GM12878 (cell line): ENCODE measurements at regions not wholly inside any gene's neighbourhood (a gene's known extent, or its start where the extent isn't known, plus 50 kb on each side); places are given as distances from the start of the nearest gene placed in this dataset.

Experiments
- ATAC-seq: fragments of 200-7000 bp; cut with Tn5 transposase; 3 replicates; pipeline ENCODE4 v1.9.1; 2020; ENCODE audit warnings: mild to moderate bottlenecking, moderate library complexity
- BruUV-seq: library from RNA; stranded (reverse); fragments of 400-500 nt; replicated peaks from 2 replicates; lab custom pipeline; 2021; lab: Mats Ljungman, UMichigan
- CTCF ChIA-PET: fragments of 300-600 bp; sonication (Branson Sonifier 250); formaldehyde crosslinking; extraction: SDS; loops from one replicate; lab custom pipeline; 2021; ENCODE audit warnings: inconsistent platforms; lab: Yijun Ruan, JAX
- POLR2A ChIA-PET: fragments of 350-600 bp; formaldehyde crosslinking; extraction: SDS; loops from one replicate; lab custom pipeline; 2021; ENCODE audit warnings: inconsistent platforms; lab: Charles Lee
- RAD21 ChIA-PET: fragments of 300-600 bp; sonication (Branson Sonifier 250); formaldehyde crosslinking; loops from one replicate; lab custom pipeline; 2023; ENCODE audit warnings: antibody characterized with exemption; ENCODE audit not compliant: unreplicated experiment; lab: Charles Lee
- SMC1A ChIA-PET: fragments of 300-600 bp; sonication (Branson Sonifier 250); formaldehyde crosslinking; loops from one replicate; lab custom pipeline; 2023; ENCODE audit not compliant: unreplicated experiment, uncharacterized antibody; lab: Charles Lee
- DNase-seq: peaks from one replicate; pipeline ENCODE4 v3.0.0-alpha.2; 2011; ENCODE audit warnings: low read depth, low spot score
- FAIRE-seq: peaks from 3 replicates; lab custom pipeline; 2011; peaks lifted over from hg19 to GRCh38; lab: Jason Lieb, UNC
- H2AFZ ChIP-seq: 2 replicates; pipeline ENCODE4 v1.6.0; 2011; ENCODE audit warnings: low read depth, low read length, control low read depth; ENCODE audit not compliant: control insufficient read depth
- H3K27ac ChIP-seq: 2 replicates; pipeline ENCODE4 v1.5.1; 2011; ENCODE audit warnings: control low read depth; ENCODE audit not compliant: control insufficient read depth, insufficient read depth
- H3K27me3 ChIP-seq, 2 experiments: replicated peaks in 1 of 2; 2 replicates each; pipeline versions ENCODE4 v1.6.0 to v1.6.1; 2011; ENCODE audit warnings: low read length in 1 of 2; ENCODE audit not compliant: control insufficient read depth in 2 of 2, insufficient read depth in 2 of 2
- H3K36me3 ChIP-seq, 2 experiments: 2 replicates each; pipeline ENCODE4 v1.5.1; 2011; ENCODE audit warnings: low read length in 1 of 2; ENCODE audit not compliant: control insufficient read depth in 2 of 2, insufficient read depth in 2 of 2
- H3K4me1 ChIP-seq: 2 replicates; pipeline ENCODE4 v1.6.1; 2011; ENCODE audit warnings: mild to moderate bottlenecking, low read length, moderate library complexity, mixed read lengths; ENCODE audit not compliant: control insufficient read depth, insufficient read depth
- H3K4me2 ChIP-seq: 2 replicates; pipeline ENCODE4 v1.6.0; 2011; ENCODE audit warnings: control low read depth; ENCODE audit not compliant: control insufficient read depth, insufficient read depth
- H3K4me3 ChIP-seq: fragments of 200-600 bp; sonication (generic); 2 replicates; pipeline ENCODE4 v1.5.1; 2016
- H3K79me2 ChIP-seq: 2 replicates; pipeline ENCODE4 v1.6.0; 2011; ENCODE audit warnings: low read length; ENCODE audit not compliant: control insufficient read depth, insufficient read depth
- H3K9ac ChIP-seq: 2 replicates; pipeline ENCODE4 v1.8.0; 2011; ENCODE audit warnings: low read length, control low read depth, mixed read lengths; ENCODE audit not compliant: control insufficient read depth, insufficient read depth
- H3K9me3 ChIP-seq: replicated peaks from 3 replicates; pipeline ENCODE4 v1.5.1; 2011; ENCODE audit warnings: mild to moderate bottlenecking, low read length; ENCODE audit not compliant: control insufficient read depth, insufficient read depth
- H4K20me1 ChIP-seq: 2 replicates; pipeline ENCODE4 v1.6.0; 2011; ENCODE audit not compliant: control insufficient read depth, insufficient read depth
- IKZF2 ChIP-seq, 2 experiments: fragments of 450-650 bp; IDR thresholded peaks; 2 replicates each; pipeline ENCODE4 v1.6.1; 2017; ENCODE audit warnings: mild to moderate bottlenecking in 2 of 2, moderate library complexity in 2 of 2
- KLF5 ChIP-seq: fragments of 450-650 bp; IDR thresholded peaks from 2 replicates; pipeline ENCODE4 v1.6.1; 2014; ENCODE audit warnings: mild to moderate bottlenecking; ENCODE audit not compliant: partially characterized antibody
- NR2F1 ChIP-seq: fragments of 450-650 bp; conservative IDR thresholded peaks from 2 replicates; pipeline ENCODE4 v1.6.1; 2017; ENCODE audit warnings: mild to moderate bottlenecking
- RAD51 ChIP-seq: fragments of 450-650 bp; IDR thresholded peaks from 2 replicates; pipeline ENCODE4 v1.6.1; 2016; ENCODE audit warnings: moderate library complexity, mild to moderate bottlenecking, inconsistent platforms
- SRF ChIP-seq, 2 experiments: IDR thresholded peaks; 2 replicates each; pipeline ENCODE4 v1.6.1; 2011; ENCODE audit warnings: low read depth in 2 of 2, low read length in 2 of 2, mild to moderate bottlenecking in 1 of 2, moderate library complexity in 1 of 2
- STAT3 ChIP-seq: IDR thresholded peaks from 2 replicates; pipeline ENCODE4 v1.6.1; 2011; ENCODE audit warnings: low read depth, low read length, improper control_type of control experiment
- ZNF622 ChIP-seq: fragments of 450-650 bp; IDR thresholded peaks from 2 replicates; pipeline ENCODE4 v1.6.1; 2017; ENCODE audit warnings: mild to moderate bottlenecking, inconsistent platforms
- ZSCAN29 ChIP-seq: fragments of 450-650 bp; IDR thresholded peaks from 2 replicates; pipeline ENCODE4 v1.6.1; 2017; ENCODE audit warnings: mild to moderate bottlenecking, moderate library complexity
- WGBS: methylation state at CpG from one replicate; pipeline ENCODE4 v1.1.6; 2016; ENCODE audit warnings: low lambda C conversion rate; ENCODE audit not compliant: insufficient replicate concordance, insufficient coverage; ENCODE audit errors: missing lambda C conversion rate; 5-methylcytosine and 5-hydroxymethylcytosine counted together
- in situ Hi-C: fragments of 300-500 bp; cut with MboI; formaldehyde crosslinking; loops from 9 replicates; pipeline ENCODE4 v1.14.3; 2018; ENCODE audit warnings: mixed read lengths
- intact Hi-C: fragments of 100-400 bp; cut with micrococcal nuclease; formaldehyde crosslinking; loops from one replicate; pipeline ENCODE4 v1.14.2; 2022; ENCODE audit not compliant: unreplicated experiment
- TF ChIP-seq, protein P1 (sequence below): fragments of 450-650 bp; formaldehyde crosslinking; IDR thresholded peaks from 2 replicates; pipeline ENCODE4 v1.4.0; 2022; ENCODE audit warnings: mild to moderate bottlenecking, moderate library complexity
- TF ChIP-seq, protein P2 (sequence below): fragments of 450-650 bp; IDR thresholded peaks from 2 replicates; pipeline ENCODE4 v1.6.1; 2017; ENCODE audit warnings: mild to moderate bottlenecking, moderate library complexity
- TF ChIP-seq, protein P3 (sequence below): fragments of 450-650 bp; IDR thresholded peaks from 2 replicates; pipeline ENCODE4 v1.6.1; 2017; ENCODE audit warnings: low read depth, mild to moderate bottlenecking, moderate library complexity
- TF ChIP-seq, protein P4 (sequence below): fragments of 450-650 bp; IDR thresholded peaks from 2 replicates; pipeline ENCODE4 v1.6.1; 2017; ENCODE audit warnings: mild to moderate bottlenecking

DNA sequence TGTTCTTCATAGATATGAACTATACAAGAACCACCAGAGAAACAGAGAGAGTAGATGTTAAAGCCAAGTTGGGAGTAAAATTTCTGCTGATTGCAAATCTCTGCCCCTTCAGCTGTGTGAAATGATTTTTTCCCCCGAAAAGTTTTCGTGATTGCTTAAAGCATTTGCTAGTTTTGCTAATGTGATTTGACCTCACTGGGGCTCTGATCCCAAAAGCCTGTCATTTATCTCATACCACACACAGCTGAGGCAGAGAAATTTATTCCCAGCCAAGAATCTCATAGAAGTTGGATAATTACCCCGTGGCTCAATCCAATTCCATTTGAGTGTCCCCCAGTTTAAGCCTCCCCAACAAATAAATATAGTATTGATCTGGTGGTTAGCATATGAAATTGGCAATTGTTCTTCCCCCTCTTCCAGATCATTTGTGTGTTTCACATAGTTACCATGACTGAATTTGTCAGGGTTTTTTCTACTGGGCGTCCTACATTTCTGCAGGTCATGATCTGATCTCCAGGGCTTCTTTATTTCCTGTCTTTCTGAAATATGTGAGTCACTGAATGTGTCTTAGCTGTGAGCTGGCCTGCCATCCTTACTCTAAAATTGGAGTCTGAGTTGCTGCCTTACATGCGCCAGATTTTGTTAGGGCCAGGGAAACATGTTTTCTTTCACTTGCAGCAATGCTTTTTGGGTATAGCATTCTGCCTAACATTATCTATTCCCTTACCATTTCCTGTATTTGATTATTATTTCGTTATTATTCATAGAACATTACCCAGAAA, 167.5 kb upstream of the FRMPD4 start:
- CTCF ChIA-PET: interaction anchor here (1.6 to 2.0 kb wide), 2 partner anchors 9 to 110 kb away, joined by 3 to 6 read pairs; no protein-coding TSS in a partner anchor

More for the DNA sequence above, 167.5 kb upstream of the FRMPD4 start:
- TF ChIP-seq NR2F1 (no peak), IKZF2 (IDR thresholded peaks at IDR 0.05) (no peak), KLF5 (no peak), RAD51 (no peak), ZNF622 (no peak), SRF (IDR thresholded peaks at IDR 0.05; ENCODE audit: low read depth in 2 of 2, low read length in 2 of 2) (no peak), ZSCAN29 (no peak), STAT3 (no peak)
- TF ChIP-seq, protein P1, sequence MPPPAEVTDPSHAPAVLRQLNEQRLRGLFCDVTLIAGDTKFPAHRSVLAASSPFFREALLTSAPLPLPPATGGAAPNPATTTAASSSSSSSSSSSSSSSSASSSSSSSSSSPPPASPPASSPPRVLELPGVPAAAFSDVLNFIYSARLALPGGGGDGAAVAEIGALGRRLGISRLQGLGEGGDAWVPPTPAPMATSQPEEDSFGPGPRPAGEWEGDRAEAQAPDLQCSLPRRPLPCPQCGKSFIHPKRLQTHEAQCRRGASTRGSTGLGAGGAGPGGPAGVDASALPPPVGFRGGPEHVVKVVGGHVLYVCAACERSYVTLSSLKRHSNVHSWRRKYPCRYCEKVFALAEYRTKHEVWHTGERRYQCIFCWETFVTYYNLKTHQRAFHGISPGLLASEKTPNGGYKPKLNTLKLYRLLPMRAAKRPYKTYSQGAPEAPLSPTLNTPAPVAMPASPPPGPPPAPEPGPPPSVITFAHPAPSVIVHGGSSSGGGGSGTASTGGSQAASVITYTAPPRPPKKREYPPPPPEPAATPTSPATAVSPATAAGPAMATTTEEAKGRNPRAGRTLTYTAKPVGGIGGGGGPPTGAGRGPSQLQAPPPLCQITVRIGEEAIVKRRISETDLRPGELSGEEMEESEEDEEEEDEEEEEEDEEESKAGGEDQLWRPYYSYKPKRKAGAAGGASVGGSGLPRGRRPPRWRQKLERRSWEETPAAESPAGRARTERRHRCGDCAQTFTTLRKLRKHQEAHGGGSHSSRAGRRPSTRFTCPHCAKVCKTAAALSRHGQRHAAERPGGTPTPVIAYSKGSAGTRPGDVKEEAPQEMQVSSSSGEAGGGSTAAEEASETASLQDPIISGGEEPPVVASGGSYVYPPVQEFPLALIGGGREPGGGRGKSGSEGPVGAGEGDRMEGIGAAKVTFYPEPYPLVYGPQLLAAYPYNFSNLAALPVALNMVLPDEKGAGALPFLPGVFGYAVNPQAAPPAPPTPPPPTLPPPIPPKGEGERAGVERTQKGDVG (CRISPR knock-in tag): no peak
- TF ChIP-seq, protein P2, sequence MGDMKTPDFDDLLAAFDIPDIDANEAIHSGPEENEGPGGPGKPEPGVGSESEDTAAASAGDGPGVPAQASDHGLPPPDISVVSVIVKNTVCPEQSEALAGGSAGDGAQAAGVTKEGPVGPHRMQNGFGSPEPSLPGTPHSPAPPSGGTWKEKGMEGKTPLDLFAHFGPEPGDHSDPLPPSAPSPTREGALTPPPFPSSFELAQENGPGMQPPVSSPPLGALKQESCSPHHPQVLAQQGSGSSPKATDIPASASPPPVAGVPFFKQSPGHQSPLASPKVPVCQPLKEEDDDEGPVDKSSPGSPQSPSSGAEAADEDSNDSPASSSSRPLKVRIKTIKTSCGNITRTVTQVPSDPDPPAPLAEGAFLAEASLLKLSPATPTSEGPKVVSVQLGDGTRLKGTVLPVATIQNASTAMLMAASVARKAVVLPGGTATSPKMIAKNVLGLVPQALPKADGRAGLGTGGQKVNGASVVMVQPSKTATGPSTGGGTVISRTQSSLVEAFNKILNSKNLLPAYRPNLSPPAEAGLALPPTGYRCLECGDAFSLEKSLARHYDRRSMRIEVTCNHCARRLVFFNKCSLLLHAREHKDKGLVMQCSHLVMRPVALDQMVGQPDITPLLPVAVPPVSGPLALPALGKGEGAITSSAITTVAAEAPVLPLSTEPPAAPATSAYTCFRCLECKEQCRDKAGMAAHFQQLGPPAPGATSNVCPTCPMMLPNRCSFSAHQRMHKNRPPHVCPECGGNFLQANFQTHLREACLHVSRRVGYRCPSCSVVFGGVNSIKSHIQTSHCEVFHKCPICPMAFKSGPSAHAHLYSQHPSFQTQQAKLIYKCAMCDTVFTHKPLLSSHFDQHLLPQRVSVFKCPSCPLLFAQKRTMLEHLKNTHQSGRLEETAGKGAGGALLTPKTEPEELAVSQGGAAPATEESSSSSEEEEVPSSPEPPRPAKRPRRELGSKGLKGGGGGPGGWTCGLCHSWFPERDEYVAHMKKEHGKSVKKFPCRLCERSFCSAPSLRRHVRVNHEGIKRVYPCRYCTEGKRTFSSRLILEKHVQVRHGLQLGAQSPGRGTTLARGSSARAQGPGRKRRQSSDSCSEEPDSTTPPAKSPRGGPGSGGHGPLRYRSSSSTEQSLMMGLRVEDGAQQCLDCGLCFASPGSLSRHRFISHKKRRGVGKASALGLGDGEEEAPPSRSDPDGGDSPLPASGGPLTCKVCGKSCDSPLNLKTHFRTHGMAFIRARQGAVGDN: no peak
- TF ChIP-seq, protein P3, sequence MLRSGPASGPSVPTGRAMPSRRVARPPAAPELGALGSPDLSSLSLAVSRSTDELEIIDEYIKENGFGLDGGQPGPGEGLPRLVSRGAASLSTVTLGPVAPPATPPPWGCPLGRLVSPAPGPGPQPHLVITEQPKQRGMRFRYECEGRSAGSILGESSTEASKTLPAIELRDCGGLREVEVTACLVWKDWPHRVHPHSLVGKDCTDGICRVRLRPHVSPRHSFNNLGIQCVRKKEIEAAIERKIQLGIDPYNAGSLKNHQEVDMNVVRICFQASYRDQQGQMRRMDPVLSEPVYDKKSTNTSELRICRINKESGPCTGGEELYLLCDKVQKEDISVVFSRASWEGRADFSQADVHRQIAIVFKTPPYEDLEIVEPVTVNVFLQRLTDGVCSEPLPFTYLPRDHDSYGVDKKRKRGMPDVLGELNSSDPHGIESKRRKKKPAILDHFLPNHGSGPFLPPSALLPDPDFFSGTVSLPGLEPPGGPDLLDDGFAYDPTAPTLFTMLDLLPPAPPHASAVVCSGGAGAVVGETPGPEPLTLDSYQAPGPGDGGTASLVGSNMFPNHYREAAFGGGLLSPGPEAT: no peak
- TF ChIP-seq, protein P4, sequence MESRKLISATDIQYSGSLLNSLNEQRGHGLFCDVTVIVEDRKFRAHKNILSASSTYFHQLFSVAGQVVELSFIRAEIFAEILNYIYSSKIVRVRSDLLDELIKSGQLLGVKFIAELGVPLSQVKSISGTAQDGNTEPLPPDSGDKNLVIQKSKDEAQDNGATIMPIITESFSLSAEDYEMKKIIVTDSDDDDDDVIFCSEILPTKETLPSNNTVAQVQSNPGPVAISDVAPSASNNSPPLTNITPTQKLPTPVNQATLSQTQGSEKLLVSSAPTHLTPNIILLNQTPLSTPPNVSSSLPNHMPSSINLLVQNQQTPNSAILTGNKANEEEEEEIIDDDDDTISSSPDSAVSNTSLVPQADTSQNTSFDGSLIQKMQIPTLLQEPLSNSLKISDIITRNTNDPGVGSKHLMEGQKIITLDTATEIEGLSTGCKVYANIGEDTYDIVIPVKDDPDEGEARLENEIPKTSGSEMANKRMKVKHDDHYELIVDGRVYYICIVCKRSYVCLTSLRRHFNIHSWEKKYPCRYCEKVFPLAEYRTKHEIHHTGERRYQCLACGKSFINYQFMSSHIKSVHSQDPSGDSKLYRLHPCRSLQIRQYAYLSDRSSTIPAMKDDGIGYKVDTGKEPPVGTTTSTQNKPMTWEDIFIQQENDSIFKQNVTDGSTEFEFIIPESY: no peak
- Histone ChIP-seq H3K9ac (no peak overlapping the region), H3K79me2 (no peaks in the 10 kb centered on the region), H2AFZ (no peak overlapping the region), H3K27ac (no peak overlapping the region), H3K27me3 (no peaks in the 10 kb centered on the region; a peak in 1 of 4 replicates), H3K4me3 (no peak overlapping the region), H3K9me3 (no peaks in the 10 kb centered on the region), H4K20me1 (no peaks in the 10 kb centered on the region), H3K4me1 (no peaks in the 10 kb centered on the region), H3K4me2 (no peak overlapping the region), H3K36me3 (no peaks in the 10 kb centered on the region)
- POLR2A ChIA-PET: no interaction called here
- DNase-seq (no peak), ATAC-seq (no peak), FAIRE-seq (no peak)
- 37% methylated on average over 6 of the region's 6 CpGs for WGBS
- in situ Hi-C loops (no loop called here), intact Hi-C loops (no loop called here)
- SMC1A ChIA-PET: interaction anchor here (1.3 kb wide), 1 partner anchor 426 kb away, joined by 3 read pairs; no protein-coding TSS in a partner anchor
- RAD21 ChIA-PET: no interaction called here
- BruUV-seq: no TSS peak
